OCI-LY3 (cell line): ENCODE measurements at regions not wholly inside any gene's neighbourhood (a gene's known extent, or its start where the extent isn't known, plus 50 kb on each side); places are given as distances from the start of the nearest gene placed in this dataset.

ENCODE experiments used
- H2AFZ ChIP-seq: fragments of 200-600, 300-600 bp; shearing (Covaris generic); 2 replicates; pipeline ENCODE4 v1.6.0; 2014; ENCODE audit warnings: antibody characterized with exemption, low read depth, low read length
- H3K27ac ChIP-seq: fragments of 200-600, 300-600 bp; sonication (generic); 2 replicates; pipeline ENCODE4 v1.5.1; 2014; ENCODE audit warnings: mild to moderate bottlenecking, low read length, moderate library complexity, mixed read lengths
- H3K27me3 ChIP-seq: fragments of 200-600, 300-600 bp; sonication (generic); 2 replicates; pipeline ENCODE4 v1.6.1; 2014; ENCODE audit warnings: low read depth, low read length, mixed read lengths
- H3K36me3 ChIP-seq: fragments of 200-600, 300-600 bp; sonication (generic); replicated peaks from 2 replicates; pipeline ENCODE3; 2014; ENCODE audit warnings: low read depth, low read length, mixed read lengths
- H3K4me1 ChIP-seq: fragments of 300-600, 200-600 bp; sonication (generic); 2 replicates; pipeline ENCODE4 v1.6.1; 2014; ENCODE audit warnings: low read length, mixed read lengths
- H3K4me2 ChIP-seq: fragments of 200-600, 300-600 bp; sonication (generic); 2 replicates; pipeline ENCODE4 v1.6.1; 2014; ENCODE audit warnings: low read length, mixed read lengths
- H3K4me3 ChIP-seq: fragments of 300-600, 200-600 bp; sonication (generic); 2 replicates; pipeline ENCODE4 v1.5.1; 2014; ENCODE audit warnings: antibody characterized with exemption, mild to moderate bottlenecking, low read length, moderate library complexity
- H3K79me2 ChIP-seq: fragments of 300-600, 200-600 bp; shearing (Covaris generic); 2 replicates; pipeline ENCODE4 v1.6.1; 2014; ENCODE audit warnings: mild to moderate bottlenecking, low read length, mixed read lengths
- H3K9ac ChIP-seq: fragments of 300-600, 200-600 bp; shearing (Covaris generic); 2 replicates; pipeline ENCODE4 v1.6.0; 2014; ENCODE audit warnings: mild to moderate bottlenecking, low read length, moderate library complexity
- H3K9me3 ChIP-seq: fragments of 200-600, 300-600 bp; shearing (Covaris generic); 2 replicates; pipeline ENCODE4 v1.6.1; 2014; ENCODE audit warnings: low read length, mixed read lengths; ENCODE audit not compliant: insufficient read depth
- H4K20me1 ChIP-seq: fragments of 200-600, 300-600 bp; sonication (generic); 2 replicates; pipeline ENCODE4 v1.6.1; 2016; ENCODE audit warnings: low read length, mixed read lengths; ENCODE audit not compliant: insufficient read depth
- EZH2phosphoT487 ChIP-seq: fragments of 200-600 bp; shearing (Covaris generic); IDR thresholded peaks from 2 replicates; pipeline ENCODE4 v1.6.1; 2018; ENCODE audit warnings: antibody characterized with exemption, mixed run types, low read depth
- TF ChIP-seq, protein P1 (sequence below): fragments of 200-600, 300-600 bp; sonication (generic); IDR thresholded peaks from 2 replicates; pipeline ENCODE4 v1.5.1; 2014; ENCODE audit warnings: antibody characterized with exemption, low read length, low read depth

DNA sequence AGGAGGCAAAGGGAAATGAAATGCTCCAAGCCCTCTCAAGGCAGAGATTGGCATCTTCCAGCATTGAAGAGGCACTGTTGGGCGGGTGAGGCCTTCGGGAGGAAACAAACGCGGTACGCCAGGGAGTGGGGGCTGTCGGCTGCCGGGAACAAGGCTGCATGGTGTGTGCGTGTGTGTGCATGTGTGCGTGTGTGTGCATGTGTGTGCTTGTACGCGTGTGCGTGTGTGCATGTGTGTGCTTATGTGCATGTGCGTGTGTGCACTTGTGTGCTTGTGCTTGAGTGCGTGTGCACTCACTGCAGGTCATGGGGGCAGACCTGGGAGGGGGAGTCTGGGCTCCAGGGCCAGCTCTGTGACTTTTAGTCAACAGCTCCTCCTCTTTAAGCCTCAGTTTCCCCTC lies 113.6 kb upstream of the ADRA2C start:
- no peaks in the 10 kb centered on the region for H3K36me3 ChIP-seq
- no peaks in the 10 kb centered on the region for H3K4me1 ChIP-seq
- H4K20me1 ChIP-seq = no peaks in the 10 kb centered on the region
- no peak for TF ChIP-seq EZH2phosphoT487
- TF ChIP-seq, protein P1, sequence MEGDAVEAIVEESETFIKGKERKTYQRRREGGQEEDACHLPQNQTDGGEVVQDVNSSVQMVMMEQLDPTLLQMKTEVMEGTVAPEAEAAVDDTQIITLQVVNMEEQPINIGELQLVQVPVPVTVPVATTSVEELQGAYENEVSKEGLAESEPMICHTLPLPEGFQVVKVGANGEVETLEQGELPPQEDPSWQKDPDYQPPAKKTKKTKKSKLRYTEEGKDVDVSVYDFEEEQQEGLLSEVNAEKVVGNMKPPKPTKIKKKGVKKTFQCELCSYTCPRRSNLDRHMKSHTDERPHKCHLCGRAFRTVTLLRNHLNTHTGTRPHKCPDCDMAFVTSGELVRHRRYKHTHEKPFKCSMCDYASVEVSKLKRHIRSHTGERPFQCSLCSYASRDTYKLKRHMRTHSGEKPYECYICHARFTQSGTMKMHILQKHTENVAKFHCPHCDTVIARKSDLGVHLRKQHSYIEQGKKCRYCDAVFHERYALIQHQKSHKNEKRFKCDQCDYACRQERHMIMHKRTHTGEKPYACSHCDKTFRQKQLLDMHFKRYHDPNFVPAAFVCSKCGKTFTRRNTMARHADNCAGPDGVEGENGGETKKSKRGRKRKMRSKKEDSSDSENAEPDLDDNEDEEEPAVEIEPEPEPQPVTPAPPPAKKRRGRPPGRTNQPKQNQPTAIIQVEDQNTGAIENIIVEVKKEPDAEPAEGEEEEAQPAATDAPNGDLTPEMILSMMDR = no peak
- H3K4me3 ChIP-seq = no peak overlapping the region
- no peak overlapping the region for H3K4me2 ChIP-seq
- no peaks in the 10 kb centered on the region for H3K9me3 ChIP-seq
- H3K27ac ChIP-seq = no peak overlapping the region
- no peak overlapping the region for H2AFZ ChIP-seq
- no peaks in the 10 kb centered on the region for H3K79me2 ChIP-seq
- H3K27me3 ChIP-seq = peaks cover 14% of the 10 kb centered on the region
- H3K9ac ChIP-seq = no peak overlapping the region

DNA sequence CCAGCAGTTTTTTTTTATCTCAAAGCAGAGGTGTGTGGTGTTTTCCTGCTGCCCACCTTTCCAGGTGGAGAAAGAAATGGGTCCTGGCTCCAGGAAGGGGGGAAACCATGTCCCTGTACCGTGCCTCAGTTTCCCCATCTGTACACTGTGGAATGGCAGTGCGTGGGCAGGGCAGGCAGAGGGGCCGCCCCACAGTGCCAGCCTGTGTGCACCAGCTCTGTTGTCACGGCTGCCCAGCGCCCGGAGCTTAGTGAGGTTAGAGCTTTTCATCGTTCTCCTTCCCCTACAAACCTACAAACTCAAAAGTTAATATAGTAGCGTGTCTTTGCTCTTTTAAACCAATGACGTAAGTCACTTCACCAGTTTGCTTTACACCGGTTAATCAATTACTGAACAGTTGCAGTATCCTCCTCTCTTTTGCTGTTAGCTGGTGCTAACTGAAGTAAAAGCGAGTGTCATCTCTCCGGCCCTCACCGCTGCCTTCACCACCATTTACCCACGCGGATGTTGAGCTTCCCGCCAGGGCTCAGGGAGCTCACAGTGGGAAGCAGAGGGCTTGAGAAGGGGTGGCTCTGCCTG lies 114.8 kb upstream of the ADRA2C start:
- TF ChIP-seq EZH2phosphoT487 = no peak
- TF ChIP-seq, protein P1 = no peak
- Histone ChIP-seq H3K27me3 (peaks cover 4% of the 10 kb centered on the region), H4K20me1 (no peaks in the 10 kb centered on the region), H2AFZ (no peak overlapping the region), H3K79me2 (no peaks in the 10 kb centered on the region), H3K9me3 (no peaks in the 10 kb centered on the region), H3K4me2 (no peak overlapping the region), H3K36me3 (no peaks in the 10 kb centered on the region), H3K9ac (no peak overlapping the region), H3K4me3 (no peak overlapping the region), H3K27ac (no peak overlapping the region), H3K4me1 (no peaks in the 10 kb centered on the region)

DNA sequence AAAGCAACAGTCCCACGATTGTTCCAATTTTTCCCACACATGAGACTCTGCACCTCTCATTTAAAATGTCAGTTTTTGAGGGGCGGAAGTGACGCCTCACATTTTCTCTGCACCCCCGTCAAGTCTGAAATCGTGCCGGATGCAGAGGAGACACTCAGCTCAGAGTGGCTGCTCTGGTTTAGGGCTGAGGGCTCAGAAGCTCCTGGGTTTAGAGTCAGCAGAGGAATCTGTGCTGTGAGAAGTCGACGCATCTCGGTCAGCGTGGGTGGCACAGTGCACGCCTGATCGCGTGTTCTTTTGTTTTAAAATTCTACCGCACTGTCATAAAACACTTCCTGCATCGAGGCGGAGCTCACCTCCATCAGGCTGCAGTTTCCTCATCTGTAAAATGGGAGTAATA lies 116.7 kb upstream of the ADRA2C start:
- Histone ChIP-seq H3K36me3 (no peaks in the 10 kb centered on the region), H3K4me3 (no peak overlapping the region), H2AFZ (no peak overlapping the region), H3K4me2 (no peak overlapping the region), H3K9ac (no peak overlapping the region), H3K27ac (no peak overlapping the region), H3K9me3 (no peaks in the 10 kb centered on the region), H3K27me3 (peaks cover 3% of the 10 kb centered on the region), H4K20me1 (no peaks in the 10 kb centered on the region), H3K79me2 (no peaks in the 10 kb centered on the region), H3K4me1 (no peaks in the 10 kb centered on the region)
- TF ChIP-seq, protein P1 = no peak
- no peak for TF ChIP-seq EZH2phosphoT487

DNA sequence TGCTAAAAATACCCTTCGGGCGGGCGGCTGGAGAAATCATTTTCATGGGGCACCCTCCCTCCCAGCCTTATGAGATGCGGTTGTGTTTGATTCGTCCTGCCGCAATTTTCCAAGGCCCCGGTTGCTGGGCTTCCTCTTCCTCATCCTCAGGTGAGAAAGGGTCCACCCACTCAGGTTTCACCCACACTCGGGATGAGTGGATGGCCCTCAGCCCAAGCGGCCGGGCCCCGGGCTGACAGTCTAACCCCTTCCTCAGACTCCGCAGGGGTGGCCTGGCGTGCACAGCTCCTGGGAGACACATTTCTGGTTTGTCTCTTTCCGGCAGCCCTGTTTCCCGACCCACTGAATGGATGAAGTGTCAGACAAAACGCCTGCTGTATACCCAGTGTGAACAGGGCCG lies 116.5 kb upstream of the LRPAP1 start:
- Histone ChIP-seq H3K9me3 (no peaks in the 10 kb centered on the region), H3K4me2 (no peak overlapping the region), H4K20me1 (no peaks in the 10 kb centered on the region), H3K9ac (no peak overlapping the region), H3K27me3 (peaks cover 3% of the 10 kb centered on the region), H3K4me1 (no peaks in the 10 kb centered on the region), H3K27ac (no peak overlapping the region), H2AFZ (no peak overlapping the region), H3K79me2 (no peaks in the 10 kb centered on the region), H3K4me3 (no peak overlapping the region), H3K36me3 (no peaks in the 10 kb centered on the region)
- TF ChIP-seq, protein P1 = no peak
- no peak for TF ChIP-seq EZH2phosphoT487
